PC-9 (cell line): ENCODE measurements at regions not wholly inside any gene's neighbourhood (a gene's known extent, or its start where the extent isn't known, plus 50 kb on each side); places are given as distances from the start of the nearest gene placed in this dataset.

Source experiments
- BruUV-seq: library from RNA; stranded (reverse); fragments of 400-500 nt; replicated peaks from 2 replicates; lab custom pipeline; 2021; lab: Mats Ljungman, UMichigan
- CTCF ChIA-PET: fragments of 300-600 bp; sonication (Branson Sonifier 250); formaldehyde crosslinking; loops from one replicate; lab custom pipeline; 2022; ENCODE audit warnings: antibody characterized with exemption; lab: Charles Lee
- POLR2A ChIA-PET: fragments of 300-600 bp; sonication (Branson Sonifier 250); formaldehyde crosslinking; loops from one replicate; lab custom pipeline; 2022; ENCODE audit warnings: antibody characterized with exemption; ENCODE audit not compliant: unreplicated experiment; lab: Charles Lee
- DNase-seq, 2 experiments: peaks; one replicate each; pipeline versions ENCODE4 v3.0.0 to v3.0.0-alpha.2; 2015 to 2022; ENCODE audit warnings: mixed read lengths in 1 of 2
- H2AFZ ChIP-seq: fragments of 200-600 bp; sonication (generic); 2 replicates; pipeline ENCODE4 v1.8.1; 2017; ENCODE audit warnings: antibody characterized with exemption
- H3F3A ChIP-seq: fragments of 200-600 bp; sonication (generic); 2 replicates; pipeline ENCODE4 v1.8.1; 2017; ENCODE audit warnings: antibody characterized with exemption, mild to moderate bottlenecking, low read depth; ENCODE audit not compliant: insufficient read depth
- H3K27ac ChIP-seq: fragments of 200-600 bp; sonication (generic); 2 replicates; pipeline ENCODE4 v1.6.1; 2016; ENCODE audit warnings: mixed run types
- H3K27me3 ChIP-seq: fragments of 200-600 bp; sonication (generic); 2 replicates; pipeline ENCODE4 v1.6.1; 2016; ENCODE audit warnings: low read depth, mixed run types; ENCODE audit not compliant: insufficient read depth
- H3K36me3 ChIP-seq: fragments of 200-600 bp; sonication (generic); 2 replicates; pipeline ENCODE4 v1.6.1; 2016; ENCODE audit warnings: low read depth, mixed run types
- H3K4me1 ChIP-seq: fragments of 200-600 bp; sonication (generic); replicated peaks from 2 replicates; pipeline ENCODE4 v1.6.1; 2016; ENCODE audit warnings: mixed run types; ENCODE audit not compliant: insufficient read depth
- H3K4me2 ChIP-seq: fragments of 200-600 bp; sonication (generic); 2 replicates; pipeline ENCODE4 v1.6.1; 2017; ENCODE audit warnings: mixed run types
- H3K4me3 ChIP-seq: fragments of 200-600 bp; sonication (generic); 2 replicates; pipeline ENCODE4 v1.6.1; 2016; ENCODE audit warnings: mixed run types
- H3K79me2 ChIP-seq: fragments of 200-600 bp; sonication (generic); 2 replicates; pipeline ENCODE4 v1.6.1; 2017; ENCODE audit warnings: low read depth, mixed run types
- H3K9me2 ChIP-seq: fragments of 200-600 bp; sonication (generic); 2 replicates; pipeline ENCODE4 v1.8.1; 2017; ENCODE audit warnings: mild to moderate bottlenecking; ENCODE audit not compliant: insufficient read depth
- H3K9me3 ChIP-seq: fragments of 200-600 bp; sonication (generic); 2 replicates; pipeline ENCODE4 v1.8.1; 2016; ENCODE audit warnings: low read depth; ENCODE audit not compliant: insufficient read depth
- H4K20me1 ChIP-seq: fragments of 200-600 bp; sonication (generic); 2 replicates; pipeline ENCODE4 v1.8.1; 2017; ENCODE audit not compliant: insufficient read depth
- EZH2 ChIP-seq: fragments of 200-600 bp; sonication (generic); IDR thresholded peaks from 2 replicates; pipeline ENCODE4 v1.8.0; 2017; ENCODE audit warnings: antibody characterized with exemption, low read depth
- intact Hi-C: fragments of 100-400 bp; cut with micrococcal nuclease; formaldehyde crosslinking; loops from one replicate; pipeline ENCODE4 v1.10.0; 2022; ENCODE audit not compliant: unreplicated experiment
- TF ChIP-seq, protein P1 (sequence below): fragments of 200-600 bp; sonication (generic); conservative IDR thresholded peaks from 2 replicates; pipeline ENCODE4 v1.6.1; 2017; ENCODE audit warnings: mixed run types, antibody characterized with exemption, mild to moderate bottlenecking, moderate library complexity

DNA sequence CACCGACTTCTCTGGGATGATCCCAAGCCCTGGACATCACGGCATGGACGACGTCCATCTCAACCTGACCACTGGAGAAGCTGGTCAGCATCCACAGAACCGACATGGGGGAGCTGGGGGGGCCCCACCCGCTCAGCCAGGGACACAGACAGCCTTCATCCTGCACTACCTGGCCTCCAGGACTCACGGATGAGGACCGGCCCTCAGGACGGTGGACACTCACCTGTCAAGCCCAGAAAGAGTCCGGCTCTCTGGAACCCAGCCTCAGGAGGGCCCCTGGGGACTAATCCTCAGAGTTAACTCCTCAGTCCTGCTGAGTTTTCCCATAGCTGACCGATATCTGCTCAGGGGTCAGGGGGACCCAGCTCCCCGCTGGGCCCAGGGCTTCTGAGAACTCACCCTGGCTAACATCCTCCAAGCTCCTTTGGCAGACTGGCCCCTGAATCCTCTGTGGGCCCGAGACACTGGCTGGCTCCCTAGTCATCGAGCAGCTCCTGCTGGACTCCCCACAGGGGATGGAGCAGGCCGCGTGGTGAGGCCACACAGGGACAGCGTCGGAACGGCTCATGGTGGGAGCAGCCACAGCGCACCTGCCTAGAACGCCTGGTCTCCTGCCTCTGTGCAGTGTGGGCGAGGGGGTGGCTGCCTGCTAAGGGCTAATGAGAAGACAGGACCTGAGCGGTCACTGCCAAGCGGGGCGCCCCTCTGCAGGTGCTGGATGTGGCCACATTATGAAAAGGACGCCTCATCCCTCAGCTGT, 649.2 kb downstream of the BRD1 start:
- no TSS peak for BruUV-seq
- H3F3A ChIP-seq: no peaks in the 10 kb centered on the region
- intact Hi-C loops: no loop called here
- no peak for DNase-seq
- H3K79me2 ChIP-seq: no peaks in the 10 kb centered on the region
- H3K4me1 ChIP-seq: no peaks in the 10 kb centered on the region
- no peak overlapping the region for H3K4me2 ChIP-seq
- CTCF ChIA-PET: no interaction called here
- no peaks in the 10 kb centered on the region for H3K36me3 ChIP-seq
- no peak for TF ChIP-seq EZH2
- TF ChIP-seq, protein P1, sequence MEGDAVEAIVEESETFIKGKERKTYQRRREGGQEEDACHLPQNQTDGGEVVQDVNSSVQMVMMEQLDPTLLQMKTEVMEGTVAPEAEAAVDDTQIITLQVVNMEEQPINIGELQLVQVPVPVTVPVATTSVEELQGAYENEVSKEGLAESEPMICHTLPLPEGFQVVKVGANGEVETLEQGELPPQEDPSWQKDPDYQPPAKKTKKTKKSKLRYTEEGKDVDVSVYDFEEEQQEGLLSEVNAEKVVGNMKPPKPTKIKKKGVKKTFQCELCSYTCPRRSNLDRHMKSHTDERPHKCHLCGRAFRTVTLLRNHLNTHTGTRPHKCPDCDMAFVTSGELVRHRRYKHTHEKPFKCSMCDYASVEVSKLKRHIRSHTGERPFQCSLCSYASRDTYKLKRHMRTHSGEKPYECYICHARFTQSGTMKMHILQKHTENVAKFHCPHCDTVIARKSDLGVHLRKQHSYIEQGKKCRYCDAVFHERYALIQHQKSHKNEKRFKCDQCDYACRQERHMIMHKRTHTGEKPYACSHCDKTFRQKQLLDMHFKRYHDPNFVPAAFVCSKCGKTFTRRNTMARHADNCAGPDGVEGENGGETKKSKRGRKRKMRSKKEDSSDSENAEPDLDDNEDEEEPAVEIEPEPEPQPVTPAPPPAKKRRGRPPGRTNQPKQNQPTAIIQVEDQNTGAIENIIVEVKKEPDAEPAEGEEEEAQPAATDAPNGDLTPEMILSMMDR: no peak
- no peaks in the 10 kb centered on the region for H3K9me2 ChIP-seq
- H2AFZ ChIP-seq: no peak overlapping the region
- no peaks in the 10 kb centered on the region for H3K9me3 ChIP-seq
- H3K27ac ChIP-seq: no peak overlapping the region
- no peaks in the 10 kb centered on the region; the same call in 1 of the 2 replicates for H4K20me1 ChIP-seq
- no peak overlapping the region for H3K4me3 ChIP-seq
- POLR2A ChIA-PET: no interaction called here
- peaks cover 96% of the 10 kb centered on the region for H3K27me3 ChIP-seq

DNA sequence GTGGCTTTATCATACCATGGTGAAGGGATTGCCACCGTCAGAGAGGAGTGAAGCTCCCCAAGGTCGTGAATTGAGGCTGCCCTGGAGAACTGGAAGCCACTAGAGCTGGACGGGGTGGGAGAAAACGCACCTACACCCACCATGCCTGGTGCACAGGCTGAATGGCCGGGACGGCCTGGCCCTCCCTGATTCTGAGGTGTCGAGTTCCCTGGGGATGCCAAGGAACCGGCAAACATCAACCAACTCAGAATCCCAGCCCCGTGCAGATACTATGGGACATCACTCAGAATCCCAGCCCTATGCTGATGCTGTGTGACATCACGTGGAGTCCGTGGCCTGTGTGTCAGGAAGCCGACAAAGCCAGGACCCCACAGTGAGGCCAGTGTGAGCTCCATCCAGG, 650.0 kb downstream of the BRD1 start:
- no TSS peak for BruUV-seq
- H3K79me2 ChIP-seq: no peaks in the 10 kb centered on the region
- POLR2A ChIA-PET: no interaction called here
- no peaks in the 10 kb centered on the region for H3K9me3 ChIP-seq
- H3K4me3 ChIP-seq: no peak overlapping the region
- no peaks in the 10 kb centered on the region for H3F3A ChIP-seq
- H3K36me3 ChIP-seq: no peaks in the 10 kb centered on the region
- TF ChIP-seq, protein P1: no peak
- no peak for TF ChIP-seq EZH2
- intact Hi-C loops: no loop called here
- no peaks in the 10 kb centered on the region; the same call in 1 of the 2 replicates for H4K20me1 ChIP-seq
- H3K4me1 ChIP-seq: no peaks in the 10 kb centered on the region
- H3K27ac ChIP-seq: no peak overlapping the region
- no peak for DNase-seq
- CTCF ChIA-PET: no interaction called here
- H2AFZ ChIP-seq: no peak overlapping the region
- H3K27me3 ChIP-seq: peaks cover 96% of the 10 kb centered on the region
- no peak overlapping the region for H3K4me2 ChIP-seq
- H3K9me2 ChIP-seq: no peaks in the 10 kb centered on the region

DNA sequence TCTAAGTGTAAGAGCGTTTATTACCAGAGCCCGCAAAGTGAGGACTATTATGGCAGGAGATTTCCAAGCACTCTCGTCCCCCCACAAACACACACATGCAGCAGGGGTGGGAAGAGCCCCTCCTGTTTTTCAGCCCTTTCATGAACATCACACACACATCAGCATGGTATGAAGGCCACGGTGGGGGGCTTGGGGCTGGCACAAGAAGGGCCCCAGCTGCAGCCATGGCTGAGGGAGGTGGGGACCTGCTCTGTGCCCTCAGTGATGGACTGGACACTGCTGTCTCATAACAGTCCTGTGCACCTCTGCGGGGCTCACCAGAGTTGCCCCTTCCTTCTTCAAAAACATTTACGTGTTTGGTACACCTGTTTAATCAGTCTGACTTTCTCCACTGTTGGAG, 650.7 kb downstream of the BRD1 start:
- Histone ChIP-seq H3K4me3 (no peak overlapping the region), H3K4me2 (no peak overlapping the region), H3K36me3 (no peaks in the 10 kb centered on the region), H4K20me1 (no peaks in the 10 kb centered on the region; the same call in 1 of the 2 replicates), H3K9me3 (no peaks in the 10 kb centered on the region), H2AFZ (no peak overlapping the region), H3F3A (no peaks in the 10 kb centered on the region), H3K4me1 (no peaks in the 10 kb centered on the region), H3K27ac (no peak overlapping the region), H3K27me3 (peaks cover 96% of the 10 kb centered on the region), H3K79me2 (no peaks in the 10 kb centered on the region), H3K9me2 (no peaks in the 10 kb centered on the region)
- POLR2A ChIA-PET: no interaction called here
- CTCF ChIA-PET: no interaction called here
- intact Hi-C loops: no loop called here
- TF ChIP-seq EZH2: no peak
- TF ChIP-seq, protein P1: no peak
- BruUV-seq: no TSS peak
- no peak for DNase-seq
